Esophagus muscularis mucosa (tissue), 4 donors: ENCODE measurements at regions not wholly inside any gene's neighbourhood (a gene's known extent, or its start where the extent isn't known, plus 50 kb on each side); places are given as distances from the start of the nearest gene placed in this dataset.

Source experiments
- DNase-seq: peaks from one replicate; pipeline ENCODE4 v3.0.0-alpha.2; 2017; ENCODE audit errors: extremely low spot score
- H3K27ac ChIP-seq, 4 donors: fragments of 200-600 bp; sonication (generic); replicated peaks in 1 of 4; 1 replicate in 3 of 4; 2 replicates in 1 of 4; pipeline ENCODE4 v1.5.1; 2016 to 2019; ENCODE audit warnings: mild to moderate bottlenecking in 1 of 4
- H3K27me3 ChIP-seq, 4 donors: fragments of 200-600 bp; sonication (generic); one replicate each; pipeline versions ENCODE4 v1.5.1 to v1.6.0; 2016 to 2019
- H3K36me3 ChIP-seq, 4 donors: fragments of 200-600 bp; sonication (generic); one replicate each; pipeline ENCODE4 v1.5.1; 2016 to 2019
- H3K4me1 ChIP-seq, 4 donors: fragments of 200-600 bp; sonication (generic); one replicate each; pipeline ENCODE4 v1.5.1; 2016 to 2019
- H3K4me3 ChIP-seq, 4 donors: fragments of 200-600 bp; sonication (generic); 1 replicate in 2 of 4; 2 replicates in 2 of 4; pipeline ENCODE4 v1.5.1; 2016 to 2019; ENCODE audit warnings: mild to moderate bottlenecking in 4 of 4, moderate library complexity in 1 of 4
- H3K9me3 ChIP-seq, 4 donors: fragments of 200-600 bp; sonication (generic); 1 replicate in 3 of 4; 2 replicates in 1 of 4; pipeline ENCODE4 v1.5.1; 2016 to 2019
- CTCF ChIP-seq, 3 experiments: fragments of 200-600 bp in 2 of 3; fragments of 450-650 bp in 1 of 3; sonication (generic) in 2 of 3; IDR thresholded peaks; one replicate each; pipeline ENCODE4 v1.5.1; 2017 to 2019; ENCODE audit warnings: antibody characterized with exemption in 3 of 3, mild to moderate bottlenecking in 2 of 3, moderate library complexity in 1 of 3
- EP300 ChIP-seq: sonication (generic); formaldehyde crosslinking; IDR thresholded peaks from one replicate; pipeline ENCODE4 v1.6.1; 2017; ENCODE audit warnings: antibody characterized with exemption
- POLR2A ChIP-seq: fragments of 450-650 bp; IDR thresholded peaks from one replicate; pipeline ENCODE4 v1.6.1; 2017; ENCODE audit warnings: antibody characterized with exemption, moderate library complexity, mild to moderate bottlenecking, low read depth
- POLR2AphosphoS5 ChIP-seq, 2 donors: sonication (generic); formaldehyde crosslinking; IDR thresholded peaks; one replicate each; pipeline ENCODE4 v1.6.1; 2017; ENCODE audit warnings: antibody characterized with exemption in 2 of 2
- WGBS: methylation state at CpG from one replicate; pipeline ENCODE4 v1.1.5; 2018; 5-methylcytosine and 5-hydroxymethylcytosine counted together
- intact Hi-C: fragments of 100-400 bp; cut with DNase I; formaldehyde crosslinking; loops from one replicate; pipeline ENCODE4 v1.15.1; 2023

- Histone ChIP-seq H3K27me3 (no peaks in the 10 kb centered on the region), H3K27ac (no peak overlapping the region), H3K4me3 (no peak overlapping the region), H3K4me1 (no peaks in the 10 kb centered on the region), H3K36me3 (no peaks in the 10 kb centered on the region), H3K9me3 (peaks cover 0 to 5% (median 0%) of the 10 kb centered on the region in 4 donors)
- WGBS: 98% methylated on average over 2 of the region's 2 CpGs
- TF ChIP-seq EP300: no peak
- no peak for TF ChIP-seq CTCF (IDR thresholded peaks at IDR 0.05)
- TF ChIP-seq POLR2AphosphoS5 (IDR thresholded peaks at IDR 0.05): no peak
- no peak for TF ChIP-seq POLR2A
- DNase-seq: no peak
- intact Hi-C loops: no loop called here
Measured at GRCh38 chr6:74130641-74131040, 434.6 kb downstream of the CD109 start.

GRCh38 chr6:74128536-74128935 is 432.5 kb downstream of the CD109 start:
- intact Hi-C loops: no loop called here
- DNase-seq: no peak
- H3K36me3 ChIP-seq: no peaks in the 10 kb centered on the region
- no peaks in the 10 kb centered on the region for H3K4me1 ChIP-seq
- no peaks in the 10 kb centered on the region for H3K9me3 ChIP-seq
- H3K27me3 ChIP-seq: no peaks in the 10 kb centered on the region
- H3K4me3 ChIP-seq: no peak overlapping the region
- 57% methylated on average over 1 of the region's 1 CpG for WGBS
- H3K27ac ChIP-seq: no peak overlapping the region
- no peak for TF ChIP-seq POLR2AphosphoS5 (IDR thresholded peaks at IDR 0.05)
- no peak for TF ChIP-seq POLR2A
- no peak for TF ChIP-seq CTCF (IDR thresholded peaks at IDR 0.05)
- TF ChIP-seq EP300: no peak

GRCh38 chr6:74117113-74117512 is 421.1 kb downstream of the CD109 start:
- intact Hi-C loops: no loop called here
- Histone ChIP-seq H3K4me3 (no peak overlapping the region), H3K4me1 (no peaks in the 10 kb centered on the region), H3K9me3 (no peaks in the 10 kb centered on the region), H3K36me3 (no peaks in the 10 kb centered on the region), H3K27ac (no peak overlapping the region), H3K27me3 (no peaks in the 10 kb centered on the region)
- WGBS: 70% methylated on average over 1 of the region's 1 CpG
- TF ChIP-seq POLR2AphosphoS5 (IDR thresholded peaks at IDR 0.05) (no peak), CTCF (IDR thresholded peaks at IDR 0.05) (no peak), EP300 (no peak), POLR2A (no peak)
- no peak for DNase-seq

- 91% methylated on average over 3 of the region's 3 CpGs for WGBS
- intact Hi-C loops: no loop called here
- H3K4me1 ChIP-seq: no peaks in the 10 kb centered on the region
- H3K36me3 ChIP-seq: no peaks in the 10 kb centered on the region
- DNase-seq: no peak
- H3K27ac ChIP-seq: no peak overlapping the region
- H3K9me3 ChIP-seq: no peaks in the 10 kb centered on the region
- no peak overlapping the region for H3K4me3 ChIP-seq
- H3K27me3 ChIP-seq: no peaks in the 10 kb centered on the region
- TF ChIP-seq CTCF (IDR thresholded peaks at IDR 0.05) (no peak), EP300 (no peak), POLR2AphosphoS5 (IDR thresholded peaks at IDR 0.05) (no peak), POLR2A (no peak)
Measured at GRCh38 chr6:74115674-74116073, 419.7 kb downstream of the CD109 start.

- DNase-seq: no peak
- TF ChIP-seq POLR2AphosphoS5 (IDR thresholded peaks at IDR 0.05): no peak
- TF ChIP-seq POLR2A: no peak
- no peak for TF ChIP-seq CTCF (IDR thresholded peaks at IDR 0.05)
- no peak for TF ChIP-seq EP300
- intact Hi-C loops: no loop called here
- 76% methylated on average over 2 of the region's 2 CpGs for WGBS
- Histone ChIP-seq H3K36me3 (no peaks in the 10 kb centered on the region), H3K27me3 (no peaks in the 10 kb centered on the region), H3K4me3 (no peak overlapping the region), H3K9me3 (no peaks in the 10 kb centered on the region), H3K27ac (no peak overlapping the region), H3K4me1 (no peaks in the 10 kb centered on the region)
Measured at GRCh38 chr6:74114428-74114827, 418.4 kb downstream of the CD109 start.
